NCI-H69 (cell line): ENCODE measurements at regions not wholly inside any gene's neighbourhood (a gene's known extent, or its start where the extent isn't known, plus 50 kb on each side); places are given as distances from the start of the nearest gene placed in this dataset.
"Not testable (repeated sequence)": the region's sequence is repeated elsewhere in the genome, so short reads cannot be mapped to it uniquely, and the experiment has no call there.

Experiments
- DNase-seq: peaks from one replicate; lab custom pipeline; 2025; lab: John Stamatoyannopoulos, UW

DNA sequence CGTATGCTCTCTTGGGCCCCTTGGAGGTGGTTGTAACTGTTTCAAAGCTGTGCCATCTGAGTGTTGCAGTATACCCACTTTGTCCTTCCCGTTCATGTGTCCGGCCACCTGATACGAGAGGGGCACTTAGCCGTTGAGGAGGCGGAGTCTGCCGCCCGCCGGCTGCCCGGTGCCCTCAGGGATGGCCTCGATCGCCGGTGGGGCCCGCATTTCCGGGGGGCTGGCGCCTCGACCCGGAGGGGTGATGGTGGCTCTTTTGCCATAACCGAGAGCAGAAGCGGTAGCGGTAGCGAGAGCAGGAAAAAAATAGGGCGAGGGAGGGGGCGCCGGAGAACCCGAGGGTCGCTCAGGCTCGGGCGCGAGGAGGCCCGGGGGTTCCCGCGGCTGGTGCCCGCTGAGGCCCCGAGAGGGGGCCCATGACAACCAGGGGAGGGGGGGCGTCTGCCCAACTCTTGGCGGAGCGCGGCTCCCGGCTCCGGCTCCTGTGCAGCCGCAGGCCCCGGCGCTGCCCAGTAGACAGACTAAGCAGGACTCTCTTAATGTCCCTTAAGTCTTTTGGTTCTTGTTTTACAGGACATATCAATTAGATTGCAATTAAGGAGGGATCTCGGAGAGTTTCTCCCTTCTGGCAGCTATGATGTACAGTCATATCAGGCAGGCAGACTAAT lies 342.7 kb upstream of the SGCG start:
- peak; percentile 23 for DNase-seq

DNA sequence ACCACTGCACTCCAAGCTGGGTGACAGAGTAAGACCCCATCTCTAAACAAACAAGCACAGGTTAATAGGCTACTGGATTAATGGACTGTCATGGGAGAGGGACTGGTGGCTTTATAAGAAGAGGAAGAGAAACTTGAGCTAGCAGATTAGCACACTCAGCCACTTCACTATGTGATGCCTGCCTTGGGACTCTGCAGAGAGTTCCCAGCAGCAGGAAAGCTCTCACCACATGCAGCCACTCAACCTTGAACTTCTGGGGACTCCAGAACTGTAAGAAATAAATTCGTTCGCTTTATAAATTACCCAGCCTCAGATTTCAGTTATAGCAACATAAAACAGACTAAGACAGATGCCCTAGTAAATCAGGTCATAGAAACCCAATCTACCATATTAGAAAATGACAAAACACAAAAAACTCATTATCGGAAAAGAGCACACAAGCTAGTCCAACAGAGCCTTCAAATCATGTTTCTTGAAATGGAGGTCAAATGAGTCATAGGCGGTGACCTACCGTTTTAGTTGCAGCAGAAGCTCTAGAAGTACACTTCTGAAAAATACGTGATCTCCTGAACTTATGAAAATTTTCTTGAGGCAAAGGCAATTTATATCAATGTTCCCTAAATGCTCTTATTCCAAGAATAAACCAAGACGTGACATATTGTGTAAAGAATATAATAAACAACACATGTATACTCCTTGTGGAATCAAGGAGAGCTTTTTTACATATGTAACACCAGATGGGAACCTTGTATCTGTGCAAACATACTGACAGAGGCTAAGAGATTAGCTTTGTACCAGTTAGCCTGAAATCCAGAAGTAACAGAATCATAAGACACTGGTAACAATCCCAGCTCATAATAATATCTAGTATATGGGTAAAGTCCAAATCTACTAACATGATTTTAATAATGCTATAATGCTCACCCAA lies 340.9 kb upstream of the SGCG start:
- DNase-seq, result no peak

- no peak for DNase-seq
Measured at GRCh38 chr13:22846551-22846950, 334.2 kb upstream of the SGCG start.

DNA sequence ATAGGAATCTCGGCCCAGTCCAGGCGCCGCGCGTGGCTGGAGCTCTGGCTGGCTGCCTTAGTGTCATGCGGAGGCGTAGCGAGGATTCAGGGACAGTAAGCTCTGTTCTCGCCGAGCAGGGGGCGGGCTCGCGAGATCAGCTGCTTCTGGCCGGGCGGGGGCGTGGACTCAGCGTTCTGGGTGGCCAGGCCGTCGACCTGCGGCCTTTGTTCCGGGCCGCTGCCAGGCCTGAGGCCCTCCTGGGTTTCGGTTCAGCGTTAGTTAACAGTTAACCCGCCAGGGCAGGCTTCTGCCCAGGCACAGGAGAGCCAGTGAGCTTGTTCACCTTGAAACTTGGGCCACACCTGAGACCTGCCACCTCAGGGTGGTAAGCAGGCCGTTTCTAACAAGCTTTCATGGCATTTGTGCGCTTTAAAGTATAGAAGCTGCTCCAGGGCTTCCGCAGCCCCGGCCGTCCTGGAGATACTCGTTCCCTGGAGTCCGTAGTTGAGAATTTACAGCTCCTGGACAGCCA lies 332.2 kb upstream of the SGCG start:
- DNase-seq, result no peak

DNA sequence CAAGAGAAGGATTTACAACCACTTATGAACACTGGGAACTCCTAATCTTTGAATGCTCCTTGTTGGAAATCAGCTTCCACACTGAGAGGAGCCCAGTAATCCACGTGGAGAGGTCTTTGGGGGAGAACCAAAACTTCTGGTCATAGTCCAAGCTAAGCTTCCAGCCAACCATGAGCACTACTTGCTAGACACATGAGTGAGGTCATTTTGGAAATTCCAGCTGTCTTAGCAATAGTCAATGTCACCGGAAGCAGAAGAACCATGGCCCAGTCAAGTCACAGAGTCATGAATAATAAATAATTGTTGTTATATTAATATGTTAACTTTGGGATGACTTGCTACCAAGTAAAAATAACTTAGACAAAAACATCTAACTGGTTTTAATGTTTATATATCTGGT lies 324.9 kb upstream of the SGCG start:
- no peak for DNase-seq

DNA sequence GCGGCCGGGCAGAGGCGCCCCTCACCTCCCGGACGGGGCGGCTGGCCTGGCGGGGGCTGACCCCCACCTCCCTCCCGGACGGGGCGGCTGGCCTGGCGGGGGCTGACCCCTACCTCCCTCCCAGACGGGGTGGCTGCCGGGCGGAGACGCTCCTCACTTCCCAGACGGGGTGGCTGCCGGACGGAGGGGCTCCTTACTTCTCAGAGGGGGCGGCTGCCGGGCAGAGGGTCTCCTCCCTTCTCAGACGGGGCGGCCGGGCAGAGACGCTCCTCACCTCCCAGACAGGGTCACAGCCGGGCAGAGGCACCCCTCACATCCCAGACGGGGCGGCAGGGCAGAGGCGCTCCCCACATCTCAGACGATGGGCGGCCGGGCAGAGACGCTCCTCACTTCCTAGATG lies 321.8 kb upstream of the SGCG start:
- not testable (repeated sequence) for DNase-seq

DNA sequence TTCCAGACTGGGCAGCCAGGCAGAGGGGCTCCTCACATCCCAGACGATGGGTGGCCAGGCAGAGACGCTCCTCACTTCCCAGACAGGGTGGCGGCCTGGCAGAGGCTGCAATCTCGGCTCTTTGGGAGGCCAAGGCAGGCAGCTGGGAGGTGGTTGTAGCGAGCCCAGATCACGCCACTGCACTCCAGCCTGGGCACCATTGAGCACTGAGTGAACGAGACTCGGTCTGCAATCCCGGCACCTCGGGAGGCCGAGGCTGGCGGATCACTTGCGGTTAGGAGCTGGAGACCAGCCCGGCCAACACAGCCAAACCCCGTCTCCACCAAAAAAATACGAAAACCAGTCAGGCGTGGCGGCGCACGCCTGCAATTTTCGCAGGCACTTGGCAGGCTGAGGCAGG lies 321.4 kb upstream of the SGCG start:
- DNase-seq, result not testable (repeated sequence)

DNA sequence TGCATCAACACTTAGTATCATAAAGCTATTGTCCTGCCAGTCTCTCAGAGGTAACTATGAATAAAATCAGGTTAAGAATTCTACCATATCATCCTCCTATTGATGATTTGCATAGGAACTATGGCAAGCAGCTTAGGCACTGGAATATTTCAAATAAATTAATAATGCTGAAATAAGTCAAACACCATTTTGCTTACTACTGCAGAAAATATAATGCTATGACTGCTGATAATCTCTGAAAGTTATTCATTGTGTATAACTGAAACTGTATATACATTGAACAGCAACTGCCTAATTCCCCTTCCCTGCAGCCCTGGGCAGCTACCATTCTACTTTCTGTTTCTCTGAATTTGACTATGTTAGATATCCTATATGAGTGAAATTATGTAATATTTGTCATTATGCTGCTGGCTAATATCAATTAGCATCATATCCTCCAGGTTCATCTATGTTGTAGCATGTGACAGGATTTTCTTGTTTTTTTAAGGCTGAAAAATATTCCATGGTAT lies 318.8 kb upstream of the SGCG start:
- DNase-seq, result no peak

DNA sequence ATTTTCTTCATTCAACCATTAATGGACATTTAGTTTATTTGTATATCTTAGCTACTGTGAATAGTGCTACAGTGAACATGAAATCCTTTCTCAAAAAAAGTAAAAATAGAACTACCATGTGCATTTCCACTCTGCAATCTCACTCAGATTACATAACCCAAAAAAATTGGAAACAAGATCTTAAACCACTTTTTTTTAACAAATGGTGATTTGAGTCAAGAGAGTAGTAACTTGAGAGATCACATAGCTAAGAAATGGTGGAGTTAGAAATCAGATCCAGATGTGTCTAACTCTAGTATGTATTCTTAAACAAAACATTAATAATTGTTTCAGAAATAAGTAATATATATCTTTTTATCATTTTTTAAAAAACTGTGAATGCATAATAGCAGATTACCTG lies 318.3 kb upstream of the SGCG start:
- DNase-seq, result no peak

GRCh38 chr13:22866221-22866620 lies 314.6 kb upstream of the SGCG start:
- no peak for DNase-seq

DNA sequence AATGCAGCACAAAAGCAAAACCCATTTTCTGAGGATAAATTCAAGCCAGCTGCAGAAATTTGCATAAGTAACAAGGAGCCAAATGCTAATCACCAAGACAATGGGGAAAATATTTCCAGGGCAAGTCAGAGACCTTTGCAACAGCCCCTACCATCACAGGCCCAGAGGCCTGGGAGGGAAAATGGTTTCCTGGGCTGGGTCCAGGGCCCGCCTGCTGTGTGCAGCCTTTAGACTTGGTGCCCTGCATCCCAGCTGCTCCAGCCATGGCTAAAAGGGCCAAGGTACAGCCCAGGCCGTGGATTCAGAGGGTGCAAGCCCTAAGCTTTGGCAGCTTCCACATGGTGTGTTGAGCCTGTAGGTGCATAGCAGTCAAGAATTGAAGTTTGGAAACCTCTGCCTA lies 309.5 kb upstream of the SGCG start:
- DNase-seq, result no peak

DNA sequence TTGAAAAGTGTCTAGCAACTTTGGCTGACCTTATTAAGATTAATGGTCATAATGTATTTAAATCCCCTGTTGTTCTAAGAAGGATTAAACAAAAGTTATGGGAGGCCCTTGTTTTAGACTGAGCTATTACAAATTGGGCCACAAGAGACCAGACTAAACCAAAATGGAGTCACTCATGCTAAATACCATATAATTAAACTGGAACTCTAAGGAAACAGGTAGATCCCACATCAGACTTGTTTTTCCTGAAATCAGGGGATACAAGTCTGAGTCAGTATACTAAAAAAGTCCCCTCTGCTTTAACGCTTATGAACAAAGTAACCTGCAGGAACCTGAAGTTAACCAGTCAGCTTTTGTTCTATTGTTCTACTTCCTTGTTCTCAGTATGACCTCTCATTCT lies 305.9 kb upstream of the SGCG start:
- no peak for DNase-seq

DNA sequence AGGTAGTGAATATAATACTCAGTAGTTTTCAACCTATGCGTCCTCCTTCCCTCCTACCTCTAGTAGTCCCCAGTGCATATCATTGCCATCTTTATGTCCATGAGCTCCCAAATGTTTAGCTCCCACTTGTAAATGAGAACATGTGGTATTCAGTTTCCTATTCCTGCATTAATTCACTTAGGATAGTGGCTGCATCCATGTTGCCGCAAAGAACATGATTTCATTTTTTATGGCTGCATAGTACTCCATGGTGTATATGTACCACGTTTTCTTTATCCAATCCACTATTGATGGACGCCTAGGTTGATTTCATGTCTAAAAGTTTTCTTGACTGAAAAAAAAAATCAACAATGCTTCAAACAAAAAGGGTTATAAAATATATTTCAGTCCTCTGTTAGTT lies 303.4 kb upstream of the SGCG start:
- no peak for DNase-seq

DNA sequence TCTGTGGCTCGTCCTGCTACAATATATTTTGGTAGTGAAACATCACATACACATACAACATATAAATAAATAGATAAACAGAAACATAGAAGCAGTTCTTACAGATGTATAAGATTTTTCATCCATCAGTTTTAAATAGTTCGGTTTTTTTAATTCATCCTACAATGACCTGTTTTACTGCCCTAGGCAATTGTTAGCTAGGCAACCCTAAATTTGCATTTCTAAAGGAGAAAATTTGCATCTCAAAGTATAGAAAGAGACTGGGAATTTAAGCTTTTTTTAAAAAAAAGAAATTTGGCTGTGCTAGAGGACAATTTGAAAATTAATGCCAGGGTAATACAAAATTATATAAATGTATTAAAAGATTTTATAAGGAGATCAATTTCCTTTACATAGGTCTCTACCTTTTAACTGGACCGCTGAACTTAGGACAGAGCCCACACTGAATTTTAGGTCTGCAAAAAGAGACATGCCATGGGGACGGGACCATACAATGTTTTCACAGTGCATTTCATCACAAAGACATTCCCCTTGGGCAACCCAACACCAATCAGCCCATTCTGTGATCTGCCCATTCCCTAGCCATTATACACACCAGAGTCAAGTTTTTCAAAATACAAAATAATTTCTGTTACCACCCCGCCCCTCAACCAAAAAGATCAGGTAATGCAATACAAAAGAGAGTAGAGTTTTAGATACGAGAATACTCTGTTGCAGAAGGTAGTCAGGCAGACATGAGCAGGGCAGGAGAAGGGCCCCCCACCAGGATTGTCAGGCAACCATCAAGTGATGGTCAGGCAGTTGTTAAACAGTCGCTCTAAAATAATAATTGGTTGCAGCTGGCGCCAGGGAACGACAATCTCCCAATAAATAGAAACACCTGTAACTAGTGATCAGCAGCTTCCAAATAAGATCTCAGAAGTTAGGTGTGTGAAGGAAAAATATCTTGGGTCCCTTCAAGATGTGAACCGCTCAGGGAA lies 299.7 kb upstream of the SGCG start:
- no peak for DNase-seq

DNA sequence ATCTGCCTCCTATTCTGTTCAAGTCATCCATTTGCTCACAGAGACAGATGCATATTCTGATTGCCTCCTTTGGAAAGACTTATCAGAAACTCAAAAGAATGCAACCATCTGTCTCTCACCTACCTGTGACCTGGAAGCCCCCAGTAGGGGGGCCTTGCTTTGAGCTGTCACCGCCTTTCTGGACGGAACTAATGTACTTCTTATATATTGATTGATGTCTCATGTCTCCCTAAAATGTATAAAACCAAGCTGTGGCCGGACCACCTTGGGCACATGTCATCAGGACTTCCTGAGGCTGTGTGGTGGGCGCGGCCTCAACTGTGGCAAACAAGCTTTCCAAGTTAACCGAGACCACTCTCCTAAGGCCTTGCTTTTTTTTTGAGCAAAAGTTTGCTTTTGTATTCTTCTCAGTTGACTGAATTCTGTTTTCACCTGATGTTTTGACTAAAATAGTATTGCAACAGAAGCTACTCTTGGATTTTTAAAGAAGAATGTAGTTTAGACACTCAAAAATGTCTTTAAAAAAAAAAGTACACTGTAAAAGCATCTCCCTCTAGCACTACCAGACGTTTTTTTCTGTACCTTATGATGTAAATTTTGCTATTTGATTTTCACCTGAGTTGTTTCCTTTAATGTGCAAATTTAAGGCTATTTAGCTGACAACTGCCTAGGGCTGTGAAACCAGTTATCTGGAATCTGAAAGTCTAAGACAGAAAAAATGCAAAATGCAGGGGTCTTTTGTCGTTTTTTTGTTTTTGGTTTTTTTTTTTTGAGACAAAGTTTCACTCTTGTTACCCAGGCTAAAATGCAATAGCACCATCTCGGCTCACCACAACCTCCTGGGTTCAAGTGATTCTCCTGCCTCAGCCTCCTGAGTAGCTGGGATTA lies 298.8 kb upstream of the SGCG start:
- not testable (repeated sequence) for DNase-seq

DNA sequence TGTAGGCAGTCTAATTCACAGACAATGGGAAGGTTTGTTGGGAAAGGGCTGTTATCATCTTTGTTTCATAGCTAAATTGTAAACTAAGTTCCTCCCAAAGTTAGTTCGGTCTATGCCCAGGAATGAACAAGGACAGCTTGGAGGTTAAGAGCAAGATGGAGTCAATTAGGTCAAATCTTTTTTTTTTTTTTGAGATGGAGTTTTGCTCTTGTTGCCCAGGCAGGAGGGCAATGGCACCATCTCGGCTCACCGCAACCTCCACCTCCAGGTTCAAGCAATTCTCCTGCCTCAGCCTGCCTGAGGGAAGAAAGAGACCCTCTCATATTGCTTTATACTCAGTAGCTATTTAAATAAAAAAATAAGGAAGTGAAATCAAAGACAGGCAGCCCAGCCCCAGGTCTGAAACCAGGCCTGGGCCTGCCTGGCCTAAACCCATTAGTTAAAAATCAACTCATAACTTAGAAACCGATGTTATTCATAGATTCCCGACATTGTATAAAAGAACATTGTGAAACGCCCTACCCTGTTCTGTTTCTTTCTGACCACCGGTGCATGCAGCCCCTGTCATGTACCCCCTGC lies 297.4 kb upstream of the SGCG start:
- DNase-seq, result no peak

GRCh38 chr13:22883956-22884355 lies 296.8 kb upstream of the SGCG start:
- no peak for DNase-seq

DNA sequence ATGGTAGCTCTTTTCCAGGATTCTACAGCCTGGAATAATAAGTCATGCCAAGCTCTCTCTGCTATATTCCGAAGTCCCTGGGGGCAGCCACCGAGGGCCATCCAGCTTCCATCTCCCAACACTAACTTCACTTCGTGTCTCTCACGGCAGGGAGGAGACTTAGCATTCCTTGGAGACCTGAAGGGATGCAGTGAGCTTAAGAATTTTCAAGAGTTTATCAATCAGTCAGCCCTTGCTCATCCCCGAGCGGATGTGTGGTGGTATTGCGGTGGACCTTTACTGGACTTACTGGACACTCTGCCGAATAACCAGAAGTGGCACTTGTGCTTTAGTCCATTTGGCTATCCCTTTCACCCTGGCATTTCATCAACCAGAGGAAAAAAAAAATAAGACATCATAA lies 294.7 kb upstream of the SGCG start:
- DNase-seq, result not testable (repeated sequence)

DNA sequence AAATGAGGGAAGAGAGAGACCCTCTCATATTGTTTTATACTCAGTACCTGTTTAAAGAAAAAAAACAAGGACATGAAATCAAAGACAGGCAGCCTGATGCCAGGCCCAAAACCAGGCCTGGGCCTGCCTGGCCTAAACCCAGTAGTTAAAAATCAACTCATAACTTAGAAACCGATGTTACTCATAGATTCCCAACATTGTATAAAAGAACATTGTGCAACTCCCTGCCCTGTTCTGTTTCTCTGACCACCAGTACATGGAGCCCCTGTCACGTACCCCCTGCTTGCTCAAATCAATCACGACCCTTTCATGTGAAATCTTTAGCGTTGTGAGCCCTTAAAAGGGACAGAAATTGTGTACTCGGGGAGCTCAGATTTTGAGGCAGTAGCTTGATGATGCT lies 291.4 kb upstream of the SGCG start:
- DNase-seq, result not testable (repeated sequence)

DNA sequence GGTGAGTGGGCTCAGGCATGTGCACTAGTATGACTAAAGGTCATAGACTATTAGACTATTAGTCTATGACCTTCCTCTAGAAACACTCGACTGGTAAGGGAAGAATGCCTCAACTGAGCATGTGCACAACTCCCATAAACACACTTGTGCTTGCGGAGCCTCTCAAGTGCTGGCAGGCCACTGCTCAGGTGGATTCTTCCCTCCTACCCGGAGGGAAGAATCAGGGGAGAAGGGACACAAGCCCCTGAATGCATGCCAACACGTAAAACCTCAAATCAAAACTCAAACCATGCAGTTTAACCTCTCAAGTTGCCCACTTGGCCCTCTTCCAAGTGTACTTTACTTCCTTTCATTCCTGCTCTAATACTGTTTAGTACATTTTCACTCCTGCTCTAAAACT lies 287.6 kb upstream of the SGCG start:
- no peak for DNase-seq
